Panc1 (cell line): ENCODE measurements at regions not wholly inside any gene's neighbourhood (a gene's known extent, or its start where the extent isn't known, plus 50 kb on each side); places are given as distances from the start of the nearest gene placed in this dataset.

Experiments
- ATAC-seq: fragments of 200-7000 bp; cut with Tn5 transposase; 2 replicates; pipeline ENCODE4 v1.9.1; 2020; ENCODE audit warnings: mild to moderate bottlenecking, moderate library complexity
- BruUV-seq: library from RNA; stranded (reverse); fragments of 400-500 nt; replicated peaks from 2 replicates; lab custom pipeline; 2021; lab: Mats Ljungman, UMichigan
- CTCF ChIA-PET: fragments of 300-600 bp; sonication (Branson Sonifier 250); formaldehyde crosslinking; loops from one replicate; lab custom pipeline; 2022; ENCODE audit warnings: antibody characterized with exemption; lab: Charles Lee
- POLR2A ChIA-PET: fragments of 300-600 bp; sonication (Branson Sonifier 250); formaldehyde crosslinking; loops from one replicate; lab custom pipeline; 2022; ENCODE audit warnings: antibody characterized with exemption; lab: Charles Lee
- DNase-seq: peaks from one replicate; pipeline ENCODE4 v3.0.0-alpha.2; 2010; ENCODE audit warnings: low read depth, low spot score
- H3K27ac ChIP-seq: 2 replicates; pipeline ENCODE4 v1.5.1; 2011; ENCODE audit warnings: mild to moderate bottlenecking, low read length, inconsistent platforms
- H3K27me3 ChIP-seq: fragments of 200-500 bp; sonication (Bioruptor generic); 2 replicates; pipeline ENCODE4 v1.6.0; 2014; ENCODE audit warnings: low read length, inconsistent platforms; ENCODE audit not compliant: control insufficient read depth, insufficient read depth
- H3K36me3 ChIP-seq: fragments of 200-500 bp; sonication (Bioruptor generic); 2 replicates; pipeline ENCODE4 v1.5.1; 2014; ENCODE audit warnings: inconsistent platforms, mild to moderate bottlenecking, low read length, moderate library complexity; ENCODE audit not compliant: control insufficient read depth, insufficient read depth
- H3K4me1 ChIP-seq: 2 replicates; pipeline ENCODE4 v1.5.1; 2011; ENCODE audit warnings: inconsistent platforms, mild to moderate bottlenecking, low read length, moderate library complexity; ENCODE audit not compliant: control insufficient read depth, insufficient read depth
- H3K4me3 ChIP-seq, 2 experiments: 2 replicates each; pipeline ENCODE4 v1.5.1; 2011 to 2012; ENCODE audit warnings: low read depth in 2 of 2, low read length in 2 of 2, mild to moderate bottlenecking in 2 of 2, inconsistent platforms in 1 of 2, moderate library complexity in 1 of 2
- H3K9me3 ChIP-seq: fragments of 200-500 bp; sonication (Bioruptor generic); 2 replicates; pipeline ENCODE4 v1.5.1; 2014; ENCODE audit warnings: low read depth, mild to moderate bottlenecking, inconsistent platforms, low read length, moderate library complexity; ENCODE audit not compliant: control insufficient read depth, insufficient read depth
- CTCF ChIP-seq: fragments of 450-650 bp; IDR thresholded peaks from 2 replicates; pipeline ENCODE4 v1.5.1; 2017; ENCODE audit warnings: mild to moderate bottlenecking
- POLR2AphosphoS5 ChIP-seq: IDR thresholded peaks from 2 replicates; pipeline ENCODE4 v1.6.1; 2012; ENCODE audit warnings: mild to moderate bottlenecking, low read depth, low read length, moderate library complexity
- REST ChIP-seq, 2 experiments: IDR thresholded peaks; 2 replicates each; pipeline ENCODE4 v1.6.1; 2011 to 2012; ENCODE audit warnings: low read depth in 2 of 2, control low read depth in 1 of 2, low read length in 1 of 2, mild to moderate bottlenecking in 1 of 2, moderate library complexity in 1 of 2; ENCODE audit not compliant: insufficient read depth in 1 of 2
- SIN3A ChIP-seq: IDR thresholded peaks from 2 replicates; pipeline ENCODE4 v1.6.1; 2012; ENCODE audit warnings: low read depth, mild to moderate bottlenecking, low read length, moderate library complexity, borderline replicate concordance; ENCODE audit not compliant: insufficient read depth
- TCF7L2 ChIP-seq: IDR thresholded peaks from 2 replicates; pipeline ENCODE4 v1.6.1; 2011; ENCODE audit warnings: mild to moderate bottlenecking, low read depth, low read length, inconsistent platforms
- in situ Hi-C: cut with HindIII; loops from 2 replicates; pipeline ENCODE4 v1.10.0; 2016; ENCODE audit warnings: low sequenced_read_pairs, low pct_unique_long_range_greater_than_20kb
- intact Hi-C: fragments of 100-400 bp; cut with micrococcal nuclease; formaldehyde crosslinking; loops from one replicate; pipeline ENCODE4 v1.10.0; 2022; ENCODE audit not compliant: unreplicated experiment

GRCh38 chr5:34545164-34545563 lies 111.0 kb upstream of the RAI14 start:
- intact Hi-C loops, result no loop called here
- Histone ChIP-seq H3K9me3 (peaks cover 15% of the 10 kb centered on the region; the same call in 1 of the 2 replicates), H3K27ac (no peak overlapping the region), H3K27me3 (no peaks in the 10 kb centered on the region), H3K4me1 (no peaks in the 10 kb centered on the region), H3K4me3 (no peak overlapping the region), H3K36me3 (no peaks in the 10 kb centered on the region)
- ChIA-PET CTCF (interaction anchor here (0.7 kb wide), 1 partner anchor 49 kb away, joined by 3 read pairs; no protein-coding TSS in a partner anchor), POLR2A (no interaction called here)
- ATAC-seq (no peak), DNase-seq (no peak)
- no peak for TF ChIP-seq CTCF
- no peak for TF ChIP-seq REST (IDR thresholded peaks at IDR 0.05; ENCODE audit: insufficient read depth in 1 of 2, low read depth in 2 of 2, low read length in 1 of 2)
- BruUV-seq, result no TSS peak
- in situ Hi-C loops, result no loop called here

GRCh38 chr5:34545626-34546025 lies 110.5 kb upstream of the RAI14 start:
- DNase-seq (no peak), ATAC-seq (no peak)
- BruUV-seq, result no TSS peak
- peaks cover 15% of the 10 kb centered on the region; the same call in 1 of the 2 replicates for H3K9me3 ChIP-seq
- ChIA-PET POLR2A (no interaction called here), CTCF (interaction anchor here (0.7 kb wide), 1 partner anchor 50 kb away, joined by 3 read pairs; no protein-coding TSS in a partner anchor)
- H3K27ac ChIP-seq, result no peak overlapping the region
- in situ Hi-C loops (no loop called here), intact Hi-C loops (no loop called here)
- TF ChIP-seq SIN3A (no peak), CTCF (no peak), REST (IDR thresholded peaks at IDR 0.05; ENCODE audit: insufficient read depth in 1 of 2, low read depth in 2 of 2, low read length in 1 of 2) (no peak), TCF7L2 (no peak), POLR2AphosphoS5 (no peak)
- H3K4me3 ChIP-seq, result no peak overlapping the region
- no peaks in the 10 kb centered on the region for H3K4me1 ChIP-seq
- H3K27me3 ChIP-seq, result no peaks in the 10 kb centered on the region
- H3K36me3 ChIP-seq, result no peaks in the 10 kb centered on the region
